ENCODE measurements at regions not wholly inside any gene's neighbourhood (a gene's known extent, or its start where the extent isn't known, plus 50 kb on each side); places are given as distances from the start of the nearest gene placed in this dataset.

DNA sequence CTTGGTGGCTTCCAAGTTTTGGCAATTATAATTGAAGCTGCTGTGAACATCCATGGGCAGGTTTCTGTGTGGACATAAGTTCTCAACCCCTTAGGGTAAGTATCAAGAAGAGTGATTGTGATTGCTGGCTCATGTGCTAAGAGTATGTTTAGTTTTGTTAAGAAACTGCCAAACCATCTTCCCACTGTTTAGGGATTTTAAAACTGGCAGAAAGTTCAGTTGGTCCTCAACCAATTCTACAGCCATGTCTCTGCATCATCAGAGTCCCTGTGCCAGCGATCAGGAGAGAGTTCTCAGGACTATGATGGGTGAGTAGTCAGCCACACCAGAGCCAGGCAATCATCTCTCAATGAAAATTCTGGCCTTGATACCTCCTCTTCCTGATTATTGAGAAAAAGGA lies 193.8 kb downstream of the ZC3H11B start:
- no peak for TF ChIP-seq RAD21 (IDR thresholded peaks at IDR 0.05; ENCODE audit: low read depth)

DNA sequence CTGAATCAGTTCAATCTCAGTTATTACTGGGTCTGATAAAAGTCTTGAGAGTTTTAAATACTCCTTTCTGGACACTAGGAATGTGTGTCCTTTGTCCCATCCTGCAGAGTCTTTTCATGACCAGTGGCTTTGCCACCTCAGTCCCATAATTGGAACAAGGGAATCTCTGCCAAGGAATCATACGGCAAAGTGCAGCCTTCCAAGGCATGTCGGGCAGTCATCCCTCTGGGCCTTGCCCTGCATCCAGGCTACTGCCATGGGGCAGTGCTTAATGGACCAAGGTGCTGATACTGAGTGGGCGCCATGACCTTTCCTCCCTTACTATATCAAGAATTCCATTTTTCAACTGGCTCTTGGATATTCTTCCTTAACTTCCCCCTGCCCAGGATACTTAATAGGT lies 195.3 kb downstream of the ZC3H11B start:
- TF ChIP-seq CREB1 (IDR thresholded peaks at IDR 0.05; ENCODE audit: low read depth) (no peak), ZBTB7A (IDR thresholded peaks at IDR 0.05; ENCODE audit: low read depth) (no peak), FOXM1 (IDR thresholded peaks at IDR 0.05; ENCODE audit: borderline replicate concordance, low read depth) (no peak), RAD21 (IDR thresholded peaks at IDR 0.05; ENCODE audit: low read depth) (no peak), EP300 (IDR thresholded peaks at IDR 0.05; ENCODE audit: borderline replicate concordance) (no peak), TAF1 (IDR thresholded peaks at IDR 0.05; ENCODE audit: low read depth) (no peak), CEBPB (IDR thresholded peaks at IDR 0.05) (no peak), EGR1 (IDR thresholded peaks at IDR 0.05) (no peak), TEAD4 (IDR thresholded peaks at IDR 0.05) (no peak), YY1 (IDR thresholded peaks at IDR 0.05; ENCODE audit: low read depth) (no peak)
- TF ChIP-seq, protein P1, sequence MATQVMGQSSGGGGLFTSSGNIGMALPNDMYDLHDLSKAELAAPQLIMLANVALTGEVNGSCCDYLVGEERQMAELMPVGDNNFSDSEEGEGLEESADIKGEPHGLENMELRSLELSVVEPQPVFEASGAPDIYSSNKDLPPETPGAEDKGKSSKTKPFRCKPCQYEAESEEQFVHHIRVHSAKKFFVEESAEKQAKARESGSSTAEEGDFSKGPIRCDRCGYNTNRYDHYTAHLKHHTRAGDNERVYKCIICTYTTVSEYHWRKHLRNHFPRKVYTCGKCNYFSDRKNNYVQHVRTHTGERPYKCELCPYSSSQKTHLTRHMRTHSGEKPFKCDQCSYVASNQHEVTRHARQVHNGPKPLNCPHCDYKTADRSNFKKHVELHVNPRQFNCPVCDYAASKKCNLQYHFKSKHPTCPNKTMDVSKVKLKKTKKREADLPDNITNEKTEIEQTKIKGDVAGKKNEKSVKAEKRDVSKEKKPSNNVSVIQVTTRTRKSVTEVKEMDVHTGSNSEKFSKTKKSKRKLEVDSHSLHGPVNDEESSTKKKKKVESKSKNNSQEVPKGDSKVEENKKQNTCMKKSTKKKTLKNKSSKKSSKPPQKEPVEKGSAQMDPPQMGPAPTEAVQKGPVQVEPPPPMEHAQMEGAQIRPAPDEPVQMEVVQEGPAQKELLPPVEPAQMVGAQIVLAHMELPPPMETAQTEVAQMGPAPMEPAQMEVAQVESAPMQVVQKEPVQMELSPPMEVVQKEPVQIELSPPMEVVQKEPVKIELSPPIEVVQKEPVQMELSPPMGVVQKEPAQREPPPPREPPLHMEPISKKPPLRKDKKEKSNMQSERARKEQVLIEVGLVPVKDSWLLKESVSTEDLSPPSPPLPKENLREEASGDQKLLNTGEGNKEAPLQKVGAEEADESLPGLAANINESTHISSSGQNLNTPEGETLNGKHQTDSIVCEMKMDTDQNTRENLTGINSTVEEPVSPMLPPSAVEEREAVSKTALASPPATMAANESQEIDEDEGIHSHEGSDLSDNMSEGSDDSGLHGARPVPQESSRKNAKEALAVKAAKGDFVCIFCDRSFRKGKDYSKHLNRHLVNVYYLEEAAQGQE (IDR thresholded peaks at IDR 0.05; ENCODE audit: low read depth): no peak
- TF ChIP-seq, protein P2, sequence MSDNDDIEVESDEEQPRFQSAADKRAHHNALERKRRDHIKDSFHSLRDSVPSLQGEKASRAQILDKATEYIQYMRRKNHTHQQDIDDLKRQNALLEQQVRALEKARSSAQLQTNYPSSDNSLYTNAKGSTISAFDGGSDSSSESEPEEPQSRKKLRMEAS (IDR thresholded peaks at IDR 0.05): no peak
- TF ChIP-seq, protein P3, sequence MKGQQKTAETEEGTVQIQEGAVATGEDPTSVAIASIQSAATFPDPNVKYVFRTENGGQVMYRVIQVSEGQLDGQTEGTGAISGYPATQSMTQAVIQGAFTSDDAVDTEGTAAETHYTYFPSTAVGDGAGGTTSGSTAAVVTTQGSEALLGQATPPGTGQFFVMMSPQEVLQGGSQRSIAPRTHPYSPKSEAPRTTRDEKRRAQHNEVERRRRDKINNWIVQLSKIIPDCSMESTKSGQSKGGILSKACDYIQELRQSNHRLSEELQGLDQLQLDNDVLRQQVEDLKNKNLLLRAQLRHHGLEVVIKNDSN (IDR thresholded peaks at IDR 0.05): no peak

DNA sequence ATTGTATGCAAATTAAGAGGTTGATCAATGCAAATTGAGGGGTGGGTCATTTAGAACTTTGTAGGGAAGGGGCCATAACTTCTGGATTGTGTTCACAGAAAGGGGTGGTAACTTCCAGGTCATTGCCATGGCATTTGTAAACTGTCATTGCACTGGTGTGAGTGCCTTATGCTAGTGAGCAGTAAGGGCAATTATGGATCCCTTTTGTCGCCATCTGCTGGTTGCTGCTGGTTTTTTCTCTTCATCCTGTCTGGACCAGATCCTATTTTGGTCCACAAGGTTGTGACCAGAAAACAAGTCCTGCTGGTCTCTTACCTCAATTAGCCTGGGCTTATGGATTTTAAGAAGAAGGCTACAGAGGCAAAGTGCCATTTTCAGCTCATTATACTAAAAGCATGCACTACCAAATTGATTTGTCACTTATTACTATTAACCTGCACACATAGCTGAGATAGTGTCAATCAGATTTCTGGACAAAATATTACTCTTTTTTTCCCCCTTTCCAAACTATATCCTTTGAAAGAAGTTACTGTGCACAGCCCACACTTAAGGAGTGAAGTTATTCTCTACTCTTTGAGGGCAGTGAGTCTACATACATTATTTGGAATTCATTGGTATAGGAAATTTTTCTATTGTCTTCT lies 196.2 kb downstream of the ZC3H11B start:
- TF ChIP-seq TEAD4 (IDR thresholded peaks at IDR 0.05): no peak
- TF ChIP-seq EP300 (IDR thresholded peaks at IDR 0.05; ENCODE audit: borderline replicate concordance): no peak
- TF ChIP-seq RAD21 (IDR thresholded peaks at IDR 0.05; ENCODE audit: low read depth): peak; percentile 56
- TF ChIP-seq TCF12 (IDR thresholded peaks at IDR 0.05; ENCODE audit: low read depth): no peak

DNA sequence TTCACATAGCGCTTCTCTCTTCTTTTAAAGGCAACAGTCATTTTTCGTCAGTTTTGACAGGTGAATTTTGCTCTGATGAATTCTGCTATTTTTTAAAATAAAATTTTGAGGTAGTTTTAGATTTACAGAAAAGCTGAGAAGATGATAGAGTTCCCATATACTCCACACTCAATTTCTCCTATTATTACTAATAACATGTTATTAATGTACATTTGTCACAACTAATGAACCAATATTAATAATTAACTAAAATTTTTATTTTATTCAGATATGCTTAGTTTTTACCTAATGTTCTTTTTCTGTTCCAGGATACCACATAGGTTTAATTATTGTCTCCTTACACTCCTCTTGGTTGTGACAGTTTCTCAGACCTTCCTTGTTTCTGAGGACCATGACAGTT lies 197.0 kb downstream of the ZC3H11B start:
- no peak for TF ChIP-seq NFIC (IDR thresholded peaks at IDR 0.05)
- no peak for TF ChIP-seq EGR1 (IDR thresholded peaks at IDR 0.05)
- TF ChIP-seq EP300 (IDR thresholded peaks at IDR 0.05; ENCODE audit: borderline replicate concordance): no peak
- no peak for TF ChIP-seq CREB1 (IDR thresholded peaks at IDR 0.05; ENCODE audit: low read depth)

DNA sequence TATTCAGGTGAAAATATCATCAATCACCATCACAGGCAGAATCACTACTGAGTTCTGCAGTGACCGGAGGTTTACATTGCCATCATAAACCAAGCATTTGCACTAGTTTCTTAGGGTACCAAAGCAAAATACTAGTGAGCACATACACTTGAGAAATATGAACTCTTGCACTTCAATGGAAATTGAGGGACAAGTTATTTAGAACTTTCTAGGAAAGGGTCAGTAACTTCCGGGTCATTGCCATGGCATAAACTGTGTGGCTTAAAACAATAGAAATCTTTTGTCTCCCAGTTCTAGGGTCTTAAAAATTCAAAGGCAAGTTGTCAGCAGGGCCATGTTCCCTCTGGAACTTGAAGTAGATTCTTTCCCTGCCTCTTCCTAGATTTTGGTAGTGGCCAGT lies 197.5 kb downstream of the ZC3H11B start:
- TF ChIP-seq RAD21 (IDR thresholded peaks at IDR 0.05; ENCODE audit: low read depth): no peak
- TF ChIP-seq, protein P3 (IDR thresholded peaks at IDR 0.05): no peak
- TF ChIP-seq TCF12 (IDR thresholded peaks at IDR 0.05; ENCODE audit: low read depth): no peak
- TF ChIP-seq CREB1 (IDR thresholded peaks at IDR 0.05; ENCODE audit: low read depth): no peak

DNA sequence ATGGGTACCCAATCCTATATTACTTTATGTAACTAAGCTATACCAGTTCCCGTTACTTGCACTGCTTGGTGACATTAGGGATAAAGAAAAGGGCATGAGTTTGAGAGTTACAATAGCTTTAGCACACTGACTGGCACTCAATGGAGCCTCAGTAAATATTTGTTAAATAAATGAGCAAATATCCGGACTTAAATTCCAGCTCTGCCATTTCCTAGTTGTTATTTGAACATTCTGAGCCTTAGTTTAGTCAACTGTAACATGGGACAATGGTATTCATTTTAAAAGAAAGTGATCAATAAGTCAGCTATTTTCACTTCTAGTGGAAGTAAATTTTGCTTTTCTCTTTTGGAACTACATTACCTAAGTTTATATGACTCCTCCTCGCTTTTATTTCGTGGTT lies 198.7 kb downstream of the ZC3H11B start:
- TF ChIP-seq TCF12 (IDR thresholded peaks at IDR 0.05; ENCODE audit: low read depth): no peak
- TF ChIP-seq ZBTB7A (IDR thresholded peaks at IDR 0.05; ENCODE audit: low read depth): no peak
- TF ChIP-seq TEAD4 (IDR thresholded peaks at IDR 0.05): no peak
- no peak for TF ChIP-seq EGR1 (IDR thresholded peaks at IDR 0.05)
- no peak for TF ChIP-seq NFIC (IDR thresholded peaks at IDR 0.05)

DNA sequence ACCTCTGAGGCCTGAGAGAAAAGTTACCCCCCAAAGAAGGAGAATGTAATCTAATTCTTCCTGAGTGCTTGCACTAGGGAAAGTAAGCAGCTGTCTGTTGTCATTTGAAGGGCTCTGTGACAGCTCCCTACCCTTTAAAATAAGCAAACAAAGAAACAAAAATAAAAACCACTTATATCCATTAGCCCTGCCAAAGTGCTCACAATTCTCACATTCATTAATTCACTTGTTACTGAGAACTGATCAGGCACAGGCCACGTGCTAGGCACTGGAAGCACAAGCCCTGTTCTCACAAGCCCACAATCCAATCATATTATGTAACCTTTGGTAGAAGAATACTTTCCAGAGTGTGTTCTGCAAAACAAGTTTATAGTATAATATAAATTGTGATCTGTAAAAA lies 199.4 kb downstream of the ZC3H11B start:
- TF ChIP-seq, protein P2 (IDR thresholded peaks at IDR 0.05): no peak
- TF ChIP-seq YY1 (IDR thresholded peaks at IDR 0.05; ENCODE audit: low read depth) (no peak), EP300 (IDR thresholded peaks at IDR 0.05; ENCODE audit: borderline replicate concordance) (no peak), RAD21 (IDR thresholded peaks at IDR 0.05; ENCODE audit: low read depth) (no peak), CEBPB (IDR thresholded peaks at IDR 0.05) (no peak), CREB1 (IDR thresholded peaks at IDR 0.05; ENCODE audit: low read depth) (no peak), ZBTB7A (IDR thresholded peaks at IDR 0.05; ENCODE audit: low read depth) (no peak), TCF12 (IDR thresholded peaks at IDR 0.05; ENCODE audit: low read depth) (no peak), TAF1 (IDR thresholded peaks at IDR 0.05; ENCODE audit: low read depth) (no peak)
- TF ChIP-seq, protein P1 (IDR thresholded peaks at IDR 0.05; ENCODE audit: low read depth): no peak
- TF ChIP-seq, protein P3 (IDR thresholded peaks at IDR 0.05): no peak
